ENCODE measurements at regions not wholly inside any gene's neighbourhood (a gene's known extent, or its start where the extent isn't known, plus 50 kb on each side); places are given as distances from the start of the nearest gene placed in this dataset.

- no peak for TF ChIP-seq POLR2AphosphoS5 (IDR thresholded peaks at IDR 0.05)
- no peak for TF ChIP-seq CTCF (IDR thresholded peaks at IDR 0.05)
Observed at GRCh38 chr15:96997538-96997937, 667.0 kb downstream of the NR2F2 start.

Data from prostate gland (tissue), 2 donors.